ENCODE measurements at regions not wholly inside any gene's neighbourhood (a gene's known extent, or its start where the extent isn't known, plus 50 kb on each side); places are given as distances from the start of the nearest gene placed in this dataset.

DNA sequence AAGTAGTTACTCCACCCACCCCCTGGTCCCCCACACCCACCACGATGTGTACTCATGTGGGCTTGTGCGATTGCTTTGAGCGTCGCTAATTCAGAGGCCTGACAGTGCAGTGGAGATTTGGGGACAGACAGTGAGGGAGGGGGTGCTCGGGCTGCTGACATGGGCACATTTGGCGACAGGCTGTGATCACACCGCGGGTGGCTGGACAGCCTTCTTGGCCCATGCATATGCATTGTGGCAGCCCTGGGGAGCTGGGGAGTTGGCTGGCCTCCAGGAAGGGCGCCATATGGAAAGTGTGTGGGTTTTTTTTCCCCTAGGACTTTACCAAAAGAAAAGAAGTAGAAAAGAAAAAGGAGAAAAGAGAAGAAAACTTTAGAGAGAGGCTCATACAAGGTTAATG lies 275.5 kb upstream of the N4BP1 start:
- Mint-ChIP-seq H3K27ac (no peak overlapping the region), H3K27me3 (ENCODE audit: insufficient read depth) (no peaks in the 10 kb centered on the region; the same call in 1 of the 2 replicates), H3K9me3 (peaks cover 34% of the 10 kb centered on the region), H3K36me3 (ENCODE audit: low read depth) (no peaks in the 10 kb centered on the region), H3K4me3 (no peak overlapping the region), H3K4me1 (ENCODE audit: low read depth) (no peaks in the 10 kb centered on the region)
- TF ChIP-seq, protein P1, sequence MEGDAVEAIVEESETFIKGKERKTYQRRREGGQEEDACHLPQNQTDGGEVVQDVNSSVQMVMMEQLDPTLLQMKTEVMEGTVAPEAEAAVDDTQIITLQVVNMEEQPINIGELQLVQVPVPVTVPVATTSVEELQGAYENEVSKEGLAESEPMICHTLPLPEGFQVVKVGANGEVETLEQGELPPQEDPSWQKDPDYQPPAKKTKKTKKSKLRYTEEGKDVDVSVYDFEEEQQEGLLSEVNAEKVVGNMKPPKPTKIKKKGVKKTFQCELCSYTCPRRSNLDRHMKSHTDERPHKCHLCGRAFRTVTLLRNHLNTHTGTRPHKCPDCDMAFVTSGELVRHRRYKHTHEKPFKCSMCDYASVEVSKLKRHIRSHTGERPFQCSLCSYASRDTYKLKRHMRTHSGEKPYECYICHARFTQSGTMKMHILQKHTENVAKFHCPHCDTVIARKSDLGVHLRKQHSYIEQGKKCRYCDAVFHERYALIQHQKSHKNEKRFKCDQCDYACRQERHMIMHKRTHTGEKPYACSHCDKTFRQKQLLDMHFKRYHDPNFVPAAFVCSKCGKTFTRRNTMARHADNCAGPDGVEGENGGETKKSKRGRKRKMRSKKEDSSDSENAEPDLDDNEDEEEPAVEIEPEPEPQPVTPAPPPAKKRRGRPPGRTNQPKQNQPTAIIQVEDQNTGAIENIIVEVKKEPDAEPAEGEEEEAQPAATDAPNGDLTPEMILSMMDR (IDR thresholded peaks at IDR 0.05), result no peak
- DNase-seq, result no peak

DNA sequence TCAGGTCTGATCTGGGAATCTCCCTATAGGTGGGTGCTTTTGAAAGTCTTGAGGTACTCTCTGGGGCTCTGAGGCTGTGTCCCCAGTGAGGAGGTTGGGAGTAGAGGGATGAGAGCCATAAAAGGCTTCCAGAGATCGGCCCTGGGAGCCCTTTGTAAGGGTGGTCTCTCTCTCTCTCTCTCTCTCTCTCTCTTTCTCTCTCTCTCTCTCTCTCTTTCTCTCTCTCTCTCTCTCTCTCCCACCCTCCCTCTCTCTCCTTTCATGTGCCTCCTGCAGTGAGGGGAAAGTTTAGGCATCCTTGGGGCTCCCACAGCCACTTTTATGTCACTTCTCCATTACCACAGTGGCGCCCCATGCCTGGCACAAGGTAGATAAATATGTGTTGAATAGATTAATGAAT lies 271.3 kb upstream of the N4BP1 start:
- Mint-ChIP-seq H3K27me3 (ENCODE audit: insufficient read depth) (peaks cover 5% of the 10 kb centered on the region; the same call in 1 of the 2 replicates), H3K9me3 (peaks cover 42% of the 10 kb centered on the region), H3K4me1 (ENCODE audit: low read depth) (no peaks in the 10 kb centered on the region), H3K36me3 (ENCODE audit: low read depth) (no peaks in the 10 kb centered on the region), H3K27ac (no peak overlapping the region), H3K4me3 (no peak overlapping the region)
- TF ChIP-seq, protein P1 (IDR thresholded peaks at IDR 0.05), result no peak
- no peak for DNase-seq

DNA sequence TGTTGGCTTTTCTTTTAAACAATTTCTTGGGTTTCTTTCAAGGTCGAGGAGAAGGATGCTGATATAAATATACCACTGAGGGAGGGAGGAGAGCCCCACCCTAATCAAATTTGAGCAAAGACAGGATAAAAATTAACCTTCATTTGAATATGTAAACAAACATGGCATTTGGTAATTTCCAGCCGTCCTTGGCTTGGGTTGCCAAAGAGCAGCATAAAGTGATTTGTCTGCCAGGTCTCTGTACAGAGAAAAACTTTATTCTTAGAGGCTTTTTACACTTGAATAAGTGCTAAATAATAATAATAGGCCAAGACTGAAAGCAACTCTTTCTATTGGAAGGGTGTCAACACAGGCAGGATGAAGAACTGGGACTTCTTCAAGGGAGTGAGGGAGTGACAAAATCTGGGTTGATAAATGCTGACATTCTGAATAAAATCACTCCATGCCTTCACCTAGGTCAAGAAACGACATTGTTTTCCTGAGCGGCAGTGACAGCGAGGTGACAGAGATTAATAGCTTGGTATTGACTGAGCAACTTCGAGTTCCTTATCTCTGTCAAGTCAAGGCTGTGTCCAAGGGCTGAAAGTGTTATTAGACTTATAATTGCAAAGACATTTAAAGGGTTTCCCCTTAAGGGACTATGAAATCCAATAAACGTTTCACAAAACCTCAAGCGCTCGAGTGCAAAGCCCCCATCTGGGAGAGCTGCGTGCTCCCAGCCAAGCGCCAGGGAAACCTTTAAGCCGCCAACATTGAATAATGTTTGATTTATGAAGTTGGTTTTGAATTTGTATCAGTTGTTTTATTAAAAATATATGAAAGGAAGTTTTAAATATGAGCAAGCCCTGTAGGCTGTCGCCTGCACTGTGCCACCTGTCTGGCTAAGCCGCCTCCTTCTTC lies 269.5 kb upstream of the N4BP1 start:
- no peaks in the 10 kb centered on the region for H3K36me3 Mint-ChIP-seq (ENCODE audit: low read depth)
- no peak overlapping the region for H3K4me3 Mint-ChIP-seq
- DNase-seq, result no peak
- no peak overlapping the region for H3K27ac Mint-ChIP-seq
- TF ChIP-seq, protein P1 (IDR thresholded peaks at IDR 0.05), result no peak
- H3K9me3 Mint-ChIP-seq, result peaks cover 42% of the 10 kb centered on the region
- peaks cover 5% of the 10 kb centered on the region; the same call in 1 of the 2 replicates for H3K27me3 Mint-ChIP-seq (ENCODE audit: insufficient read depth)
- no peaks in the 10 kb centered on the region for H3K4me1 Mint-ChIP-seq (ENCODE audit: low read depth)

DNA sequence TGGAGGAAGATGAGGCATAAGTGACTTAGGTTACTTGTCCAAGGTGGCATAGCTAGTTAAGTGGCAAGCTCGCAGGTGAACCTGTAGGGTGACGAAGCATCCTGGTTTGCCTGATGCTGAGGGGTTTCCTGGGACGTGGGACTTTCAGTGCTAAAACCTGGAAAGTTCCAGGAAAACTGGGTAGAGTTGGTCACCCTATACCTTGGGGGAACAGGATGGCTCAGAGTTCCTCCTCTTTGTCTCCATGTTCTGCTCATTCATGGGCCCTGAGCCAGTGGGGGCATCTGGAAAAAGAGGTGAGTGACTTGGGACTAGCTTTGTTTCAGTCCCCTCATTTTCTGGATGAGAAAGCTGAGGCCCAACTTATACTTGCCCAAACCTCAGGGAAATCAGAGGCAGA lies 268.0 kb upstream of the N4BP1 start:
- Mint-ChIP-seq H3K9me3 (peaks cover 39% of the 10 kb centered on the region), H3K4me3 (no peak overlapping the region), H3K27me3 (ENCODE audit: insufficient read depth) (peaks cover 5% of the 10 kb centered on the region; the same call in 1 of the 2 replicates), H3K27ac (no peak overlapping the region), H3K36me3 (ENCODE audit: low read depth) (no peaks in the 10 kb centered on the region), H3K4me1 (ENCODE audit: low read depth) (no peaks in the 10 kb centered on the region)
- TF ChIP-seq, protein P1 (IDR thresholded peaks at IDR 0.05), result no peak
- DNase-seq, result no peak

DNA sequence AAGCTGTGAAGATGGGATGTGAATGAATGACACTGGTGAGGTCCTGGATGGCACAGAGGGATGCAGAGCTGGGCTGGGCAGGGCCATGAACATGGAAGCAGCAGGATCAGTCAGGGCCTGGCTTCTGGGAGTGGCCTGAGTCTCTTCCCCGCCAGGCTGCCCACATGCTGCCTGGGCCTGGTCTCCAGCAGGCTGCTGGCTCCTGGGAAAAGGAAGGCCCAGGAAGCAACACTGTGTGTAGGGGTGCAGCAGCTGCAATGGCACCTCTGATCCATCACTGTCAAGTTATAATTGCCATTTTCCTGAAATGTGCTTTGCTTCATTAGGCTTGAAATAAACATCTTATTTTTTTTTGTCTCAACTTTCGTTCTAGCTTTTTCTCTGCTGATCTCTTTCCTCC lies 260.2 kb upstream of the N4BP1 start:
- TF ChIP-seq, protein P1 (IDR thresholded peaks at IDR 0.05), result no peak
- no peaks in the 10 kb centered on the region for H3K27me3 Mint-ChIP-seq (ENCODE audit: insufficient read depth)
- no peak overlapping the region for H3K4me3 Mint-ChIP-seq

More for the DNA sequence above, 260.2 kb upstream of the N4BP1 start:
- peaks cover 11% of the 10 kb centered on the region; the same call in 1 of the 2 replicates for H3K36me3 Mint-ChIP-seq (ENCODE audit: low read depth)
- H3K27ac Mint-ChIP-seq, result no peak overlapping the region
- no peaks in the 10 kb centered on the region for H3K4me1 Mint-ChIP-seq (ENCODE audit: low read depth)
- DNase-seq, result no peak
- peaks cover 55% of the 10 kb centered on the region for H3K9me3 Mint-ChIP-seq
